ENCODE measurements at regions not wholly inside any gene's neighbourhood (a gene's known extent, or its start where the extent isn't known, plus 50 kb on each side); places are given as distances from the start of the nearest gene placed in this dataset.
A peak's percentile ranks its signal among the peaks of the same experiment; 100 is the strongest.

- TF ChIP-seq CTCF (IDR thresholded peaks at IDR 0.05; ENCODE audit: low read depth, low read length), result no peak
- H3K4me3 ChIP-seq (replicated peaks in 1 of 2; ENCODE audit: low read depth in 2 of 2, low read length in 2 of 2), result no peak overlapping the region
Observed at GRCh38 chr10:94174838-94175237, 181.1 kb downstream of the PLCE1 start.

GRCh38 chr10:94178475-94179253 lies 184.1 kb downstream of the NOC3L start:
- no peak for TF ChIP-seq CTCF (IDR thresholded peaks at IDR 0.05; ENCODE audit: low read depth, low read length)
- DNase-seq (ENCODE audit: low read depth in 2 of 2), result peak in 1 of 2 donors; percentile 15
- H3K4me3 ChIP-seq (replicated peaks in 1 of 2; ENCODE audit: low read depth in 2 of 2, low read length in 2 of 2), result no peak overlapping the region

More at GRCh38 chr10:94174838-94175237, 181.1 kb downstream of the PLCE1 start:
- peak in 1 of 2 donors; percentile 45 for DNase-seq (ENCODE audit: low read depth in 2 of 2)

- DNase-seq (ENCODE audit: low read depth in 2 of 2), result no peak
- TF ChIP-seq CTCF (IDR thresholded peaks at IDR 0.05; ENCODE audit: low read depth, low read length), result no peak
- H3K4me3 ChIP-seq (replicated peaks in 1 of 2; ENCODE audit: low read depth in 2 of 2, low read length in 2 of 2), result no peak overlapping the region
Observed at GRCh38 chr10:94180576-94180975, 182.2 kb downstream of the NOC3L start.

- peak; percentile 86 to 97 for DNase-seq (ENCODE audit: low read depth in 2 of 2)
- no peak overlapping the region for H3K4me3 ChIP-seq (replicated peaks in 1 of 2; ENCODE audit: low read depth in 2 of 2, low read length in 2 of 2)
- no peak for TF ChIP-seq CTCF (IDR thresholded peaks at IDR 0.05; ENCODE audit: low read depth, low read length)
Observed at GRCh38 chr10:94183666-94184264, 179.0 kb downstream of the NOC3L start.

- no peak overlapping the region for H3K4me3 ChIP-seq (replicated peaks in 1 of 2; ENCODE audit: low read depth in 2 of 2, low read length in 2 of 2)
- no peak for TF ChIP-seq CTCF (IDR thresholded peaks at IDR 0.05; ENCODE audit: low read depth, low read length)
- DNase-seq (ENCODE audit: low read depth in 2 of 2), result no peak
Observed at GRCh38 chr10:94186722-94187121, 176.0 kb downstream of the NOC3L start.

GRCh38 chr10:94192333-94192732 lies 170.4 kb downstream of the NOC3L start:
- no peak overlapping the region for H3K4me3 ChIP-seq (replicated peaks in 1 of 2; ENCODE audit: low read depth in 2 of 2, low read length in 2 of 2)
- no peak for TF ChIP-seq CTCF (IDR thresholded peaks at IDR 0.05; ENCODE audit: low read depth, low read length)
- DNase-seq (ENCODE audit: low read depth in 2 of 2), result no peak
